Stimulated activated CD4-positive, alpha-beta T cell treated with anti-CD3 and anti-CD28 coated beads, Interleukin-15, amount 100 ng/mL, for 48 hours (primary cell): ENCODE measurements at regions not wholly inside any gene's neighbourhood (a gene's known extent, or its start where the extent isn't known, plus 50 kb on each side); places are given as distances from the start of the nearest gene placed in this dataset.

ENCODE experiments used
- DNase-seq, 2 donors: peaks; one replicate each; pipeline ENCODE4 v3.0.0-alpha.2; 2020; ENCODE audit warnings: low read depth in 2 of 2

DNA sequence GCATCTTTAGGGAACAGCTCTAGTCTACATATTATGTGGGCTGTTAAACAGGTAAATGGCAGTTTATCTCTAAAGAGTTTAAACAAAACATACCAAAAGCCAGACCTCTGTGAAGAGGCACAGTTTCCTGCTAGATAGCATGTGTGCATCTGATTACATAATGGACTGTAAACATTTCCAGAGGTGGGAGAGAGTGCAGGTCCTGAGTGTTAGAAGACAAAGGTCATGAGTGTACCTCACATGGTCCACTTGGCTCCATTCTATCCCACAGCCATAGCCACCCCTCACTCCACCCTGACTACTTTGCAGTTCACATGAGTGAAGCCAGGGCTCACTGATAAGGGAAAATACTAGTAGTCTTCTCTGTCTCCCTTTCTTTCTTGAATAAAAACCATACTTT lies 233.4 kb downstream of the MTX2 start:
- no peak for DNase-seq

DNA sequence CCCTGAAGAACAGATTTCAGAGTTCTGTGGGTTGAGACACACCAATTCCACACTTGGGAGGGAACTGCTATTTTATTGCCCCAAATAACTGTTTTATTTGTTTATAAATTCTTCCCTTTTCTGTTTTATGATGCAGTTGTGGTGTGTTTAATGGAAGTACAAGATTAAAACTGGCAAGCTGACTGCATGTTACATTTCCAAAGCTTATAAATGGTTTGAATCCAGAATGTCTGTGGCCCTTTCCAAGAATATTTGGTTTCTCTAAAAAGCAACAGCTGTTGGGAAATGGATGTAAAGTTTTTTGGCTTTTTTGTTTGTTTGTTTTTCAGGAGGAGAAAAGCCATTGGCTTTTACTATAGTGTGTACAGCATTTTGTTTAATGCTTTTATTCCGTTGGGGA lies 234.5 kb downstream of the MTX2 start:
- DNase-seq: no peak

DNA sequence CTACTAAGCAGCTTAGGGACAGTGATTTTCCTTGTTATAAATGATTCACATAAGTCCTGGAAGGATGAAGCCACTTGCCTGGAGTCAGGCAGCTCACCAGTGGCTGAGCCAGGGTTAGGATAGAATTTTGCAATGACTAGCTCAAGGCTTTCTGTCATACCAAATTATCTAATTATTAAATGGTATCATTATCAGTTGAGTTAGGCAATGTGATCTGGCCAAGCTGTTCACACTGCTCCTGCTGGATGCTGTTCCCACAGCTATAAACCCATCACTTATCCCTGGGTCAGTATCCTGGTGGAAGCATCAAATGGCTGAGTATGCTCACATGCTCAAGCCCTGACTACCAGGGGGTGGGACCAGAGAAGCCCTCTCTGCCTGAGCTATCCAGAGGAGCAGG lies 235.2 kb downstream of the MTX2 start:
- DNase-seq: no peak

DNA sequence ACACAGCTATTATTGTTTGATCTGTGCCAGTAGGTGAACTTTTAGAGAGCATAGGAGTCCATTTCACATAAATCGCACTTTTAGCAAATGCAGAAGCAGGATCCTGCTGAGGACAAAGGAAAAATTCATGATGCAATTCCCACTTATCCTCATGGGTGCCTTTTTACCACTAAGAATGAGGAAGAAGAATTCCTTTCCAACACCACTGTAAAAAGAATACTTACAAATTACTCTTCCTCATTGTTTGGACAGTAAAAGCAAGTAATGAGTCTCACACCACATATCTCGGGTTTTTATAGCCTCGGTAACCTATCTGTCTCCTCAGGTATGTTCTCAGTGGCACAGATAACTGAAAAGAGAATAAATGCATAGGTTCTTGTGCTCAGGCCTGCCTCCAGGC lies 238.5 kb downstream of the MTX2 start:
- DNase-seq: no peak

DNA sequence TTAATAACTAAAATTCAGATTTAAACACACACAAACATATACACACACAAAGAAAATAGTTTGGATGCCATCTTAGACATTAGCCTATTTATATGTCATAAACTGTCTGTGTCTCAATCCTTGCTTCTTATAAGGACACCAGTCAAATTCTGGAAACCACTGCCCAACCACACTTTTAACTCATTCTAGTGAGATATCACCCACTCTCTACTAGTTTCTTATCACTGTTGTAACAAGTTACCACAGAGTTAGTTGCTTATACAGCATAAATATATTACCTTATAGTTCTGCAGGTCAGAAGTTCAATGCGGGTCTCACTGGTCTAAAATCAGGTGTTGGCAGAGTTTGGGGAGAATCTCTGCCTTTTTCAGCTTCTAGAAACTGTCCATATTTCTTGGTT lies 239.1 kb downstream of the MTX2 start:
- no peak for DNase-seq

DNA sequence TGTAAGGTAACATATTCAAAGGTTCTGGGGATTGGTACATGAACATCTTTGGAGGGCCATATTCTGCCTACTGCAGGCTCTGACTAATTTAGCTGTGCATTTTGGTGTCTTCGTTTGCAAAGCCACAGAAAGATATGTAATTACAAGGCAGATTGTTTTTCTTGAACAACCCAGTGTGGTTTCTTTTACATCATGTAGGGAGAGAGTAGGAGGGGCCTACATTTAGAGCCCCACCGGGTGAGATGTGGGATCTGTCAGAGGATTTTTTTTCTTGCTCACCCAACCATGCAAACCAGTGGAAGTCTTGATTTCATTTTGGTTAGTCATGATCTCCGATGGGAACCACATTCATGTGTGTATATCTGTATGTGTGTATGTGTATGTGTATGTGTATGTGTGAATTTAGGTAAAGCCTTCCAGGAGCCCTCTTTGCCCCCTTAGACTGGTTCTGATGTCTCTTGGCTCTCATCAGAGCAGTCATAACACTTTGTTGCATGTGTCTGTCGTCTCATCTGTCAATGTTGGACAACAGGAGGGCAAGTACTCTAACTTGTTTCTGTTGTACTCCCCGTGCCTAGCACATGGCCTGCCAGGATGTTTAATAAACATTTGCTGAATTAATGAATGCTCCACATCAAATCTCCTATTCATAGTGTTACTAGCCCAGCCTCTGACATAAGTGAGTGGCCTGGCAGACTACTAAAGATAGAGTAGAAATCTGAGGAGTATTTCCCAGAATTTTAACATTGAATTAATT lies 239.9 kb downstream of the MTX2 start:
- DNase-seq: peak in 1 of 2 donors; percentile 10

DNA sequence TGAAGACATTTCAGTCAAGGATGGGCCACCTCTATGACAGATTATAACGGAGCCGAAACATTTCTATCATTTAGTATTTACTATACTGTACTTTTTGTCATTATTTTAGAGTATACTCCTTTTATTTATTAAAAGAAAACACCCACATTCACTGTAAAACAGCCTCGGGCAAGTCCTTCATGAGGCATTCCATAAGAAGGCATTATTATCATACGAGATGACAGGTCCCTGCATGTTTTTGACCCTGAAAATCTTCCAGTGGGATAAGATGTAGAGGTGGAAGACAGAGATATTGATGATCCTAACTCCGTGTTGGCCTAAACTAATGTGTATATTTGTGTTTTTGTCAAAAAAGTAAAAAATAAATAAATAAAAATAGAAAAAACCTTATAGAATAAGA lies 245.0 kb downstream of the MTX2 start:
- DNase-seq: no peak

DNA sequence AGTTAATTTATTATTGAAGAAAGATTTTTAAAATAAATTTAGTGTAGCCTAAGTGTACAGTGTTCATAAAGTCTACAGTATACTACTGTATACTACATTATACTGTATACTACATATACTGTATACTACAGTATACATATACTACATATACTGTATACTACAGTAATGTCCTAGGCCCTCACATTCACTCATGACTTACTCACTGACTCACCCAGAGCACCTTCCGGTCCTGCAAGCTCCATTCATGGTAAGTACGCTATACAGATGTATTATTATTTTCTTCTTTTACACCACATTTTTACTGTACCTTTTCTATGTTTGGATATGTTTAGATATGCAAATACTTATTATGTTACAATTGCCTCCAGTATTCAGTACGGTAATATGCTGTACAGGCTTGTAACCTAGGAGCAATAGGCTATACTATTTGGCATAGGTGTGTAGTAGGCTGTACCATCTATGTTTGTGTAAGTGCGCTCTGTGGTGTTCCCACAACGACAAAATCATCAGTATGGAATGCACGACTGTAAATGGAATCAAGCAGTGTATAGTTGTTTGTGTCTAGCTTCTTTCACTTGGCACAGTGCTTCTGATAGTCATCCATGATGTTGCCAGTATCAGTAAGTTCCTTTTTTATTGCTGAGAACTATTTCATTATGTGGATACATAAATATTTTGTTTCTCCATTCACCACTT lies 245.7 kb downstream of the MTX2 start:
- DNase-seq: no peak

DNA sequence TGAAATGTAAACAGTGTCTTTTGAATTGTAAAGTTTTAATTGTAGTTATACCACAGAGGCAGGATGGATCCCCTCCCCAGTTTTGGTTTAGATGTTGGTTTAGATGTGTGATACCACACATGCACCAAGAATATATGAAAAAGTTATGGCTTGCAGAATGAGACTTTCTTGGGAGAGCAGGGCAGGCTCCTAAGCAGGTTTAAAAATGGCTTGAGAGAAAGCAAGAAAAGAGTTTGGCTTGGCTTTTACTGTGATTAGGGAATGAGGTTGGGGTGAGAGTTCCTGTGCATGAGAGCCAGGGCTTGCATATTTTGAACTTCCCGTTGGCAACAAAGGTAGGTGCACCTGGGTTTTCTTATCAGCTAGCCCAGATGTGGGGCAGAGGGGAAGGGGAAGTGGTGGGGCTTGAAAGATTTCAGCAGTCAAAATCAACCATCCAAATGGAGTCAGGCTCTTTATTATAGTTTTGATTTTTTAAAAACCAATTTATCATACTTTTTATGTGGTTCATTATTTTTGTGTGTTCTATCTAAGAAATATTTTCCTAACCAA lies 246.9 kb downstream of the MTX2 start:
- no peak for DNase-seq

DNA sequence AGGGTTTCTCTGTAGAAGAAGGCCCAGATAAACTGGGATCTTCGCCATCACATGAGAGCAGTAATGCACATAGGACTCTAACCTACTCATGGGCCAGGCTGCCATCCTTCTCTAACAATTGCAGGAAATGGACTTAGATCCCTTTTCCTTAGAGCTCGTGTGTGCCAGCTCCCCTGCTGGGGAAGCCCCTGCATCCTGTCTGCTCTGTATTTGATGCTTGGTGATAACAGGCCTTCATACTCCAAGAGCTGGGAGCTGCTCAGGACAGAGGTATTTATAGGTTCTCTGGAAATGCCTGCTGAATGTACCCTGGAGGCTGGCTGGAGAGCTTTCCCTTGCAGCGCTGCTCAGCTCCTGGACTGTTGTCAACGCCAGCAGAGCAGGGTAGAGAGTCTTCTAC lies 249.6 kb downstream of the MTX2 start:
- DNase-seq: no peak

DNA sequence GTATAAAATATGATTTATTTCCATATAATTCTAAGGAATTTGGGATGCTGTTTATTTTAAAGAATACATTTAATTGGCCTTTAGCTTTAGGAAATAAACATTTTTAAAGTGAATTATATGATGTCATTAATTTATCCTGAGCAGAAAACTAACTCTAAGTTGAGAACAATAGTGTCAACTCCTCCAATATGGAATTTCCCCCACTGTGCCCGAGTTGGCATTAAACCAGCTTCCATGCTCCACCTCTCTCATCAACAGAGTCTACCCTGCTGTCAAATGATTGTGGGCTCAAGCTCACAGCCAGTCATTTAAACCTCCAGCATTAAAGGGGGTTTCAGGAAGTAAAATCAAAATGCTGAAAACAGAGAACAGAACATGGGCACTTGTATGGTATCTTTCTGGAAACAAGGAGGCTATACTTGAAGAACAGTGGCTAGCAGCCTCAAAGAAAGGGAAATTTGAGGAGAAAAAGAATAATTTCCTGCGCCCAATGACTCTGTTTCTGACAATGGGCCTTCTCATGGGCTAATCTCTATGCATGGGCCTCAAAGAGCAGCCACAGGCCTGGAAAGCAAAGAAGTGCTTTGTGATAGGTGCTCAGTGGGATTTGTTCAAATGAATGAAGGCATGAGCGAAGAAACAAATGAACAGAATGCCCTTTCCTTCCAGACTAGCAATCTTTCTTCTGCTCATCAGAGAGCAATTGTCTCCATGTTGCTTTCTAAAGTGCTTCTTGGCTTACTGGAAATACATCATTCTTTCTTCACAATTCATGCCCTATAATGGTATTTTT lies 252.8 kb downstream of the MTX2 start:
- no peak for DNase-seq

DNA sequence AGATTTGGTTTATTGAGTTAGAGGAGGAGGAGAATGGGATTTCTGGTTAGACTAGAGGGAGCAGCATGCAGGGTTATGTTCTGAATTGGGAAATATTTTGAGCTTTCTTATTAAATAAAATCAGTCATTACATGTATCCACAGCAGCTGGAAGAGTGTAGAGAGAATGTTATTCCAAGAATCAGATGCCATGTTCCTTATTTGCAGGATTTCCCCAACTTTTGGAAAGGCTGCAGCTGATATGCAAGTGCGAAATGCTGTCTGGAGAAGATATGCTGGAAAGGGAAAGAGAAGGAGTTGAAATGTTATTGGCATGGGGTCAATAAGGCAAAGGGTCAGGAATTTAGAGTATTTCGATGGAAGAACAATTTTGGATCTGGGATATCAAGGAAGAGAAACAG lies 255.8 kb downstream of the MTX2 start:
- no peak for DNase-seq

DNA sequence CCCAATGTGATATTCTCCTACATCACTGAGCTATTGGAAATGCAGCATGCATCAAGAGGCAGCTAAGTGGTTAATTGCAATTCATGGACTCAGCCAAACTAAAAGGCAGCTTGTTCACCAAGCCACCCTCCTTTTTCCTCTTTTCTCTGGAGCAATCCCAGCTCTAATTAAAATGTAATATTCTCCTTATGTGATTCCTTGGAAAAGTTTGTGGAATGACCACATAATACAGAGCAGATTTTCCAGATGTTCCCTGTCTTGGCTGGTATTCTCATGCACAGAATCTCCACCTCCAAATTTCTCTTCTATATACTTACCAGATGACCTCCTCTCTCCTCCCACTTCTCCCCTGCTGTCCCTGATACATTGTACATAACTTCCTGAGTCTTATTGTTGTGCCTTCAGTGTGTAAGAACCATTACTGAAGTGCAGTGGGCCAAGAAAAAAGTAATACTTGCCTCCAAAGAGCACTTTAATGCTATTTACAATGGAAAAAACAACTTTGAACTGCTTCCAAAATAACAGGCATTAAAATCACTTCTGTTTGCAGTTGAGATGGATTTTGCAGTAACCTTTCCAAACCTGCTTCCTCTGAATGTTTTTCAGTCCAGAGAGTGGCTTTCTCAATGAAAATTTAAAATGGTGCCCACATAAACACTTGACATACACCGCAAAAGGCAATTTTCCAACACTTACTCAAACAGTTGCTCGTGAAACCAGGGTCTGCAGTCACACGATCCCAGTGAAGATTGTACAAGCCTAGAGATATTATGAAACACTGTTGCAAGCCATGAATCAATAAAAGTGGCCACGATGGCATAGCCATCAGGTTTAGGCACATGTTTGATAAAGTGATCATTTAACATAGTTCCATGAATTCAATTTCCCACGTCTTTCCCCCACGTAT lies 258.0 kb downstream of the MTX2 start:
- DNase-seq: no peak

DNA sequence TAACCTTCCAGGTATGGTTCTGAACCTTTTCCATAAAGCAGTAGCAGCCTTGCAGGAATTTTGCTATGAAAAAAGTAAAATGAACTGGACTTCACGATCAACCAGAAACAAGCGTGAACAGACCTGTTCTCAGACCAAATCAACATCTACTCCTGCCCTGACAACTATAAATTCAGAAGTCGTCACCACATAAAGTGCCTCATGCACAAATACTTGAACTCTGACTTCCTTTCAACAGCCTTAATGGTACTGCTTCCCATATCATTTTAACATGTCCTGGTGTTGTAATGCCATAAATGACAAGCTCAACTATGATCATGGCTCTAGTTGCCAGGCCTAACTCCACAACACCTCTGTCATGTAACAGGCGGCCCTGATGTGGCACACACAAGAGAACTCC lies 262.4 kb downstream of the MTX2 start:
- no peak for DNase-seq

DNA sequence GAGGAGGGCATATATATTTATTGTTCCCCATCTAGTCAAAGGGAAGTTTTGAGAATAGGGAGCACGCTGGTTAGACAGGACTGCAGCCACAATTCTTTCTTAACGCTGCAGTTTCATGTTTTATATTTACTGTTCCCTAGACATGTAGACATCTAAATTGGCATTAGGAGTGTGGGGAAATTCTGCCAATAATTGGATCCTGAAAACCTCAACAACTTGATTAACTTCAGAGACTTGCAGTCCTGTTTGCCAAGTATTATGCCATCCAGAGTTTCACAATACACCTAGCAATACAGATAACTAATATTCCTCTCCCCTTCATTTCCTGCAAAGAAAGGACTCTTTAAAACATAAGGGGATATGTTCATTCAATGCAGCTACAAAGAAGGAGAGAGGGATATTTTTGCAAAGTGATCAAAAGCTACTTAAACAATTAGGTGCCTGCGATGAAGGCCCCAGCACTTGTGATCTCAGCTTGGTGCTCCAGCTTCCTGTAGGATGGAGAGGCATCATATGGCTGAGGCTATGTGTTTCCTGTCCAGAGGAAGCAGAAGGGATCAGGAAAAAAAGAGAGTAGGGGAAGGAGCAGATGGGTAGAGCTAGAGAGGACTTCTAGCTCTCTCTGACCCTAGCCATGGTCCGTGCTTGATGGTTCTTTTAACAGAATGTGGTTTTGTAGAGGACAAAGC lies 264.4 kb downstream of the MTX2 start:
- no peak for DNase-seq

DNA sequence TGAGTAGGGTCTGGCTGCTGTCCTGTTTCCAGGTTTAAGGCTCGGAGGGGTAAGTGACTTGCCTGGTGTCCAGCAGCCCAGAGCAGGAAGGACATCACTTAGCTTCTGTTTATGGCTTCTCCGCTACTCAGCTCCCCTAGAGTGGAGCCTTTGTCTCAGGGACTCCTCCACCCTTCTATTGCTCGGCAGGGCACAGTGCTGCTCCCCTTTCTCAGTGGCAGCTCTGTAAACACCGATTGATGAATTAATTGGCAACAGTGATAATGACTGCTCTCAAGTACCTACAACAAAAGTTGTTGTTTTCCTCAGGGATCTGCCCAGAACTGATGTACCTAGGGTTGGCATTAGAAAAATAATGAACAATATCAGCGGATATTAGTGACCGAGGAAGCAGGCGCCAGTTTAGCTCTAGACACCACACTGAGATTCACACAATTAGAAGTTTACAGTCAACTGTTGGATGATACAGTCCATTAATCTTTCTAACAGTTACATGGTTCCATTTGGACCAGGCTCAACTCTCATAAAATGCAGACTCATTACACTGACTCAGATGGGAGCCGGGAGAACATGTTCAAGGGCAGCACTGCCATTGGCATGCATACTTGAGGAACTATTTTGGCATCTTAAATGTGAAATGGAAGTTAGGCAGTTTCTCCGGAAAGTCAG lies 265.7 kb downstream of the MTX2 start:
- DNase-seq: no peak

DNA sequence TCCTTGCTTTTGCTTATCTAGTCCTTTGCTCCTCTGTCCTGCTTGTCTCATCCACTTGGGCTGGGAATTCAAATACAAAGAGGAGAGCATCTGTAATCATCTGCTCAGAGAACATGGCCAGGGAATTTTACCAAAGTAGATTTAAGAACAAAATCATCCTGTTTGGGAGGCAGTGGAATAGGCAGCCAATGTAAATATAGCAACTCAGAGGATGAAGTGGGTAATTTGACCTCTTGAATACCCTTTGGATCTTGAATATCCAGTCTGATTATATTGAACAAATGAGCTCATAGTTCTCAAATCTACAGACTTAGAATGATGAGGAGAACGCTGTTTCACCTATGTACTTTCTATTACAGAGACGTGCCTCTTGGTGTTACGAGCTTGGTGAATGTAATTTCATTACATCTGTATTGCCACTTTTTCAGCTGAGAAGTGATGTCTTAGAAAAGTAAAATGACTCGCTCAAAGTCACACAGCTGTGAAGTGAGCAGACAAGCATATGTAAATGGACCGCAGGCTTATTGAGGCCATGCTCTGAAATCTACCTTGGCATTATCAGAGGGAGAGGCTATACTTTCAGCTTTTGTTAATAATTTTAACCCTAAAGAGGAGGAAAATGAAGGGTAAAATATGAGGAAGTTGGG lies 266.3 kb downstream of the MTX2 start:
- no peak for DNase-seq

DNA sequence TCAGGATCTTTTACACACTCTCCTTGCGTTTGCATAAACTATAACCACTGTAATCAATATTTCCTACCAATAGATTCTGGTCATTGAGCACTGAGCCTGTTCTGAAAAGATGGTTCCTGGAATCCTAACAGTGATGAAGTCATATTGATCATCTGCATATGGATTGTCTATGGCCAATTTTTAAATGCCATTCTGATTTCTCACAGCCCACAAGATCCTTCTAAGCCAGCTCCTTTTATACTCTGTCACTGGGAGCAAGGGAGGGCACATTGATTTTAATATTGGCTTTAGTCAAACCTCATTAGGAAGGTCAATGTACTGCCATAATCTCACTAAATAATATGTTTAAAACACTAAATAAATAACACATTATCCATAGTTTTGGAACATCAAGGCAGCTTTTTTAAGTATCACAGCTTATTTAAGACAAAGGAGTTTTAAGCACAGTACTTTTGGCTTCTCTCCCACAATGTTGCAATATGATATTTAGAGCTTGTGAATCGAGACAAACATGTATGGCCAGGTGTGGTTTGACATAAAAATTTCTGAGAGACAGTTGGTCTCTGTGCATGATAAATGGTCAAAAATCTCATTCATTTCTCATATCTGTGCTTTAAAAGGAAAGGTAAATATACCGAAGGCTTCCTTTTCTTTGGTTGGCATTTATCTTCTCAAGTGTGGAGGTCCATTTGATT lies 267.3 kb downstream of the MTX2 start:
- no peak for DNase-seq

DNA sequence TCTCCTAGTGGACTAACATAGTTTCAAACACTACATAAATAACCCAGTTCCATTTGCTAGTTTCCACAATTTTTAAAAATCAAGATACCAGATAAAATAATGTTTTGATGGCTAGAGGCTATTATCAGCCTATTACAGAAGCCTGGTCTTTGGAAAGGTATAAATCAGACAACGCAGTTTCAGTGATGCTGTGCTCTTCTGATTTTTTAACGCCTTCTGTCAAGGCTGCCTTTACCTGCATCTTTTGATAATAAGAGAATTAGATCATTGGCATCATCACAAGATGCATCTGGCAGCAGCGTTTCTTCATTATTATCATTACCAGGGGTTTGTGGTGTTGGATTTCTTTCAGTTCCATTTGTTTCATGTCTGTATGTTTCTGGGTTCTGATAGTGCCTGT lies 268.7 kb downstream of the MTX2 start:
- no peak for DNase-seq
